ENCODE measurements at regions not wholly inside any gene's neighbourhood (a gene's known extent, or its start where the extent isn't known, plus 50 kb on each side); places are given as distances from the start of the nearest gene placed in this dataset.

DNA sequence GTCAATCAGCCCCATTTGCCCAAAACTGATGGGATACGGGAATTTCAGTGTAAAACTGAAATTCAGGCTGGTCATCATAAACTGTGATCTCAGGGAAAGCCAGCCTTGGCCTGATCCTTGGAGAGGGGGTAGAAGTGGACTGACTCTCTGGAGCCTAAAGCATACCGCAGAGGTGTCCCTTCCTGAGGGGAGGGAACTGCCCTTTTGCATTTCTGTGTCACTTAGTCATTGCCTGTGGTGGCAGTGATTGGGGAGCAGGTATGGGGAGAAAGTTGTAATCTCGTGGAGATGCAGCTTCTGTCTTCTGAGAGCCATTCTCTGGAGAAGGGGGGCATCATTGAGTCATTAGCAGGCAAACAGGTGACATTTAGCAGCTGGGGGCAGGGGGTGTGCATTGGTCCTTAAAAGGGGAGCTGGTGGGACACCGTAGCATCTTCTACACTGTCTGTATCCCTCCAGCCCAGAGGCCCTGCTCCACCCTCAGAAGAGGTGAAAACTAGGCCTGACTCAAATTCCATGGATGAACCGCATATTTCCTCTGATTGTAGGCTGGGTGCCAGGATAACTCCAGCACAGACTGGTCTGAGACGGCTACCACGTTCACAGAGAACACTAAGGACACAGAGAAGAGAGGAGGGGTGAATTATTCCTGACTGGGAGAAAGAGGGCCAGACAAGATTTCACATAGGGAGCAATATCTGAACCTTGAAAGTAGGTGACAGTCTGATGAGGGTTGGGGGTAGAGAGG, 143.3 kb downstream of the SEC61B start:
- DNase-seq: no peak

- no peak for DNase-seq
Measured at GRCh38 chr9:99366183-99366582, 144.1 kb downstream of the SEC61B start.

GRCh38 chr9:99366621-99367020, 144.5 kb downstream of the SEC61B start:
- no peak for DNase-seq

- peak; percentile 41 for DNase-seq
Measured at GRCh38 chr9:99368341-99369326, 146.6 kb downstream of the SEC61B start.

DNA sequence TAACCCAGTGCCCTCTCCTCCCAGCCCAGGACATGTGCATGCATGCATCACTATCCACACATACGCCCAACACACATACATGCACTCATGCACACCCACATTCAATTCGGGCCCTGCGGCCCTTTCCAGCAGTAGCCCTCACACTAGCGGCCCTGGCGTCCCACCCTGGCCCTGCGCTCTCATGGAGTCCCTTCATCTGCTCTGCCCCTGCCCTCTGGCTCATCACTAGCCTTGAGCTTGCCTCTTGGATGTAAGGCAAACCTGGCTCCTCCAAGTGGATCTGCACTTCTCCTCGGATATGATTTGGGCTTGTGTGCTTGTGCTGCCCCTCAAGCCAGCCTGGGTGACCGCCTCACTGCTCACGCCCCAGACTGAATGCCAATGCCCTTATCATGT, 147.2 kb downstream of the SEC61B start:
- no peak for DNase-seq

DNA sequence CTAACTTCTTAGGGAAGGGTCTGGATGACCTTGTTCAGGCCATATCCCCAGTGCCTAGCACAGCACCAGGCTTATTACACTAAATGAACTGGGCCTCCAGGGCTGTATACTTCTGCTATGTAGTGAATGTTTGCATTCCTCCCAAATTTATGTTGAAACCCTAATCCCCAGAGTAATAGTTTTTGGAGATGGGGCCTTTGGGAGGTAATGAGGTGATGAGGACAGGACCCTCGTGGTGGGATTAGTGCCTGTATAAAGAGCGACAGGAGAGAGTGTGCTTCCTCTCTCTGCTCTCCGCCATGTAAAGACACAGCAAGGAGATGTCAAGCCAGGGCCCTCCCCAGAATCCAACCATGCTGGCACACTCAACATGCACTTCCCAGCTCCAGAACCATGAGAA, 148.3 kb downstream of the SEC61B start:
- no peak for DNase-seq

DNA sequence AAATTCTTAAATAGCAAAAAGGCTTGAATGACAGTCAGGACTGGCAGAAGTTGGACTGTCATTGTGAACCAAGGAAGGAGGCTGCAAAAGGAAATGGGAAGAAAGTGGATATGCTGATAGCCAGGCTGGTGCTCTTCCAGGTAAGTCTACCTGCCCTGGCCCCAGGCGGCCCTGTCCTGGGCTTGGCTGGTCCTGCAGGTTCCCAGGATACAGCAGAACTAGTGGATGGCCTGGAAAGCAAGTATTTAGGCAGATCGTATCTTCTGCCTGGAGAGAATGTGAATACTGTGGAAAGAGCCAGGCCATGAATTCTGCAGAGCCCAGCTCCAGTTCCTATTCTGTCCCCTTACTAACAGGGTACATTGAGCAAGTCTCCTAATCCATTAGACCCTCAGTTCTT, 149.3 kb downstream of the SEC61B start:
- no peak for DNase-seq

- DNase-seq: no peak
Measured at GRCh38 chr9:99373912-99374311, 151.8 kb downstream of the SEC61B start.

GRCh38 chr9:99374793-99375192, 152.7 kb downstream of the SEC61B start:
- DNase-seq: no peak

DNA sequence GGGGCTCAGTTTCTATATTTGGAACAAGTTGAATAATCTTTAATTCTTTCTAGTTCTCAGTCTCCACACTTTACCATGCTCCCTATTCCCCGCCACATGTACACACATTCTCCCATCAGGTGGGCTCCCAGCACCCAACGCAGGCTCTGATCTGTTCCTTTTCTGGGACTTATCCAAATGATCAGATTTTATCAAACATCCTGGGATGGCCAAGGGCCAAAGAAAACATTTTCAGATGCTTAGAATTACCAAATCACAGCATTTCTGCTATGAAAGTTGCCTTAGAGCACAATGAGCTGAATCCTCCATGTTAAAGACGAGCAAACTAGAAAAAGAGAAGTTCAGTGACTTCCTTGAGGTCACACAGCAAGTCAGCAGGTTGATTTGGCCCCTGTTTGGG, 153.4 kb downstream of the SEC61B start:
- DNase-seq: no peak

DNA sequence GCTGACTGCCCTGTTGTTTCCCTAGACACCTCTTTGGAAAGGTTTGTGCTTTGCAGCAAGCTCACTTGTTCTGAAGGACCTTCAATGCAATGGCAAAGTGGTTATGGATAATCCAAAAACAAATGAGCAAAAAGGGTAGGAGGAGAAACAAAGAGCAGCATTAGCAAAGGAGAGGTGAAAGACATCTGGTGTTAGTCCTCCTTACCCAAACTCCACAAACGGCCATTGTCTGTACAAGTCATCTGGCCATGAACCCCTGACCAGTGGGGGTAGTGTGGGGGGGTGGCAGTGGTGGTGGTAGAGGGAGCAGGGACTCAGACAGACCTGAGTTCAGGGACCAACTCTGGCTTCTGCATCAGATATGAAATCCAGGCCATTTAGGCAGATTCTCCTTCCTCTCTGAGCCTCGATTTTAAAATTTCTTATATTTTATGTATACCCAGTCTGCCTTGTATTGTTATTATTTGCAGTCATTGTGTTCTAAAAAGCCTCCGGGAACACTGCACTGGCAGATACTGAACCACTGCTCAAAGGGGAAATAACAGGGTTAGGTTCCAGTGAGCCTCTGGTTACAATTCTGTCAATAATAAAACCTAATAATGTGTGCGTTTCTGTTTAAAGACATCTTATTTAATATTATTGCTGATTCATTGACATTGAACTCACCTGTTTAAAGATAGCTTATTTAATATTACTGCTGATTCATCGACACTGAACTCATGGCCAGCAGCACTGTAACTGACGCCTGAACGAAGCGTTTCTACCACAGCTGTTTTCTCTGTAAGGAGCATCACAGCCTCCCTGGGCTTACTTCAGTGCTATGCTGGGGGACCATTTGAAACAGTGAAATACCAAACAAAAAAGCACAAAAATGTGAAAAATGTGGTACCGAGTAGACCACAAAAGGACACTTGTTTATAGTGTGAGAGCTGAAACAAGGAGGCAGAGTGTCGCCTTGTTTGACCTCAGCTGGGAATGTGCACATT, 156.0 kb downstream of the SEC61B start:
- DNase-seq: no peak

DNA sequence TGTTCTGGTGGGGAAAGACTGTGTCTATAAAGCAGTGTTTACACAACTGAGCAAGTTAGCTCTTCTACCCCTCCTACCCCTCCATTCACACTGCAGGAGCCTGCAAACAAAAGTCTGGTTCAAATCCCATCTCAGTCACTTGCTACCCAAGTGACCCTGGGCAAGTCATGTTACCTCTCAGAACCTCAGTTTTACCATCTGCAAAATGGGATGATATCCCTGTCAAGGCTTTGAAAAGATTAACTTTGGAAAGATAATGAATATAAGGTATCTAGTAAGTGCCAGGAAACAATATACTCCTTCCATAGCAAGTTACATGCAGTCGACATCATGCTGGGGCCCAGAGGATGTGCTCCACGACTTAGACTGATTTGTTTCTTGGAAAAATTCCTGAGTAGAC, 161.5 kb downstream of the SEC61B start:
- no peak for DNase-seq

GRCh38 chr9:99385215-99385614, 163.1 kb downstream of the SEC61B start:
- DNase-seq: no peak

DNA sequence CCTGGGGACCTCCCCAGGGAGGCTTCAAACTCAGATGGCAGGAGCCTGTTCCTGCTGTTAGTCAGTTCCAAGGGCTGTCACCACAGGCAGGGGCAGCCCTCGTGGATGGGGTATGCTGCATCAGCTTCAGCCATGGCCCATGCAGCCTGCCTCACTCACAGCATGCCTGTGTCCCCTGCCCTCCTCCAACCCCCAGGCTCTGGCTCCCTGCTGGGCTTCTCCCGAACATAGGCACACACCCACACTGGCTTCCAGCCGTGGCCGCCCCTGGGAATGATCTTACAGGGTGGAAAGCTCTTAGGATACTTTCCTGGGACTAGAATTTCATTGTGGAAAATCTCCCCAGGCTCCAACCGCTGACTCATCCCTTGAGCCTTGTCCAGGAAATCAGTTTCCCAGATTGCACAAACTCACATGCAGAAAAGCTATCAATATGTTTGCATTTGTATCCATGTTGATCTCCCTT, 163.8 kb downstream of the SEC61B start:
- no peak for DNase-seq

DNA sequence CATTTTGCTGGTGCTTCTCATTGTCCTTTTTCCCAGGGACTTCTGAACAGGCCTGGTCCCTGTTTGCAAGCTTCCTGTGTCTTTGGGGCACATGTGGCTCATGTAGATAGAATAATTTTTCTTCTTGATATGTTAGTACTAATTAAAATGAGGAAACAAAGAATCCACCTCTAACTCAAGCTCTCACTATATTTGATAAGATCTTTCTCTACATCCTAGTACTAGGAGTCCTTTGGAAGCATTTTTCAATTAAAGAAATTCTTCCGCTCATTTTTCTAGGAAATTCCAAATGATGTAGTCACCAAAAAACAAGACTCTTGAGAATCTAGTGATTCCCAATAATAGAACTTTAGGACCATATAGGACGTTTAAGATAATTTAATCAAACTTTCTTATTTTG, 165.3 kb downstream of the SEC61B start:
- DNase-seq: no peak

- DNase-seq: no peak
Measured at GRCh38 chr9:99389087-99390033, 167.3 kb downstream of the SEC61B start.

GRCh38 chr9:99391937-99392594, 170.0 kb downstream of the SEC61B start:
- DNase-seq: no peak

GRCh38 chr9:99392986-99393385, 170.9 kb downstream of the SEC61B start:
- no peak for DNase-seq

- DNase-seq: no peak
Measured at GRCh38 chr9:99393993-99394392, 171.9 kb downstream of the SEC61B start.

DNA sequence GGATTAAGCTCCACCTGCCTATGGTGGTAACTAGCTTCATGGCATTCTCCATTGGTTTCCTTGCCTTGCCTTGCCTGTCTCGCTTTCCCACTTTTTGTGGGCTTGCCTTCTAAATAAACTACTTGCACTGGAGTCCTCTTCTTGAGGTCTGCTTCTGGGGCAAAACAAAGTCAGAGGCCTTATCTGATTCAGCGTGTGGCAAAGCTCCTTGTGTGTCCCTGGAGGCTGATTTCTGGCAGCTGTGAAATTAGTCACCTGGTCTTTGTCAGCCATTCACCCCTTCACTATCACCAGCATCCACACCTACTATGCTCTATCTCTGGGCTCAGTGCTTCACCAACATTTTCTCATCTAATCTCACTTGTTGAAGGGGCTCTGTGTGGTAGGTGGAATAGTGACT, 176.2 kb downstream of the SEC61B start:
- DNase-seq: no peak

Measured in renal pelvis (tissue), 1 donor.